Immature natural killer cell (primary cell): ENCODE measurements at regions not wholly inside any gene's neighbourhood (a gene's known extent, or its start where the extent isn't known, plus 50 kb on each side); places are given as distances from the start of the nearest gene placed in this dataset.
A peak's percentile ranks its signal among the peaks of the same experiment; 100 is the strongest.

Experiments
- DNase-seq, 3 donors: peaks; one replicate each; pipeline ENCODE4 v3.0.0; 2022; ENCODE audit warnings: mixed read lengths in 1 of 3
- H3K27ac Mint-ChIP-seq, 6 donors: one replicate each; pipeline ENCODE4 v1.8.0; 2020; ENCODE audit warnings: mixed read lengths in 6 of 6, mild to moderate bottlenecking in 5 of 6, inconsistent platforms in 4 of 6, moderate library complexity in 3 of 6
- H3K27me3 Mint-ChIP-seq, 3 donors: one replicate each; pipeline ENCODE4 v1.8.0; 2020 to 2021; ENCODE audit warnings: low read depth in 3 of 3, mild to moderate bottlenecking in 3 of 3, mixed read lengths in 3 of 3, moderate library complexity in 3 of 3, inconsistent platforms in 1 of 3
- H3K36me3 Mint-ChIP-seq, 3 donors: one replicate each; pipeline ENCODE4 v1.8.0; 2020; ENCODE audit warnings: mixed read lengths in 3 of 3, inconsistent platforms in 2 of 3, mild to moderate bottlenecking in 2 of 3
- H3K4me1 Mint-ChIP-seq, 2 donors: one replicate each; pipeline ENCODE4 v1.8.0; 2020; ENCODE audit warnings: inconsistent platforms in 2 of 2, mild to moderate bottlenecking in 2 of 2, mixed read lengths in 2 of 2, moderate library complexity in 1 of 2
- H3K4me3 Mint-ChIP-seq, 5 donors: one replicate each; pipeline ENCODE4 v1.8.0; 2020; ENCODE audit warnings: mild to moderate bottlenecking in 5 of 5, mixed read lengths in 5 of 5, inconsistent platforms in 3 of 5, moderate library complexity in 3 of 5
- H3K9me3 Mint-ChIP-seq, 6 donors: one replicate each; pipeline ENCODE4 v1.8.0; 2020; ENCODE audit warnings: mild to moderate bottlenecking in 6 of 6, mixed read lengths in 6 of 6, inconsistent platforms in 4 of 6, moderate library complexity in 3 of 6

- H3K27ac Mint-ChIP-seq: peak overlapping the region in 2 of 6 donors; percentile 14 to 55
- H3K9me3 Mint-ChIP-seq: no peaks in the 10 kb centered on the region
These were observed 103.4 kb upstream of the NEDD9 start for GRCh38 chr6:11335826-11336225.

GRCh38 chr6:11333132-11333849 is 100.8 kb upstream of the NEDD9 start:
- no peak overlapping the region for H3K4me3 Mint-ChIP-seq
- DNase-seq: no peak
- peak overlapping the region in 5 of 6 donors; percentile 9 to 72 (median 54) for H3K27ac Mint-ChIP-seq
- peaks cover 0 to 2% (median 2%) of the 10 kb centered on the region in 3 donors for H3K27me3 Mint-ChIP-seq
- H3K4me1 Mint-ChIP-seq: peaks cover 69 to 82% of the 10 kb centered on the region in 2 donors
- peaks cover 7 to 12% (median 8%) of the 10 kb centered on the region in 3 donors for H3K36me3 Mint-ChIP-seq
- H3K9me3 Mint-ChIP-seq: no peaks in the 10 kb centered on the region

More at GRCh38 chr6:11335826-11336225, 103.4 kb upstream of the NEDD9 start:
- H3K27me3 Mint-ChIP-seq: peaks cover 0 to 2% (median 2%) of the 10 kb centered on the region in 3 donors
- DNase-seq: no peak
- no peak overlapping the region for H3K4me3 Mint-ChIP-seq
- peaks cover 50 to 79% of the 10 kb centered on the region in 2 donors for H3K4me1 Mint-ChIP-seq
- peaks cover 11 to 17% (median 16%) of the 10 kb centered on the region in 3 donors for H3K36me3 Mint-ChIP-seq

DNA sequence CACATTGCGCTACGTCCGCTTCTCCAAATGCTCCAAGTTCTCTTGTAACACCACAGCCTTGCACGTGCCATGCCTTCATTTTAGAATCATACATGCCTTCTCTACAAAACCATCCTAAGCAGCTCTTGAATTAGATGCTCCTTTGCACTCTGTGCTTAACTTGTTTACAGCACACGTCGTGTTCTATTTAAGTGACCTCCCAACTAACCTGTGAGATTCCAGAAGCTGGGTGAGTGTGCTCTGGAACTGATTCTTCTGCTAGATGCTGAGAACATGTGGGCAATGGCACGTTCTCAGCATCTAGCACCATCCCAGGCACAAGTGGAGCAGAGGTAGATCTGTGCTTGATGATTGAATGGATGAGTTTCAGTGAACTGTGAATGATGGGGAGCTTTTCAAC is 100.0 kb upstream of the NEDD9 start:
- peaks cover 0 to 2% (median 2%) of the 10 kb centered on the region in 3 donors for H3K27me3 Mint-ChIP-seq
- H3K27ac Mint-ChIP-seq: peak overlapping the region in 3 of 6 donors; percentile 9 to 72 (median 19)
- peaks cover 11 to 19% (median 11%) of the 10 kb centered on the region in 3 donors for H3K36me3 Mint-ChIP-seq
- H3K9me3 Mint-ChIP-seq: no peaks in the 10 kb centered on the region
- H3K4me1 Mint-ChIP-seq: peaks cover 69 to 78% of the 10 kb centered on the region in 2 donors
- no peak for DNase-seq
- no peak overlapping the region for H3K4me3 Mint-ChIP-seq

DNA sequence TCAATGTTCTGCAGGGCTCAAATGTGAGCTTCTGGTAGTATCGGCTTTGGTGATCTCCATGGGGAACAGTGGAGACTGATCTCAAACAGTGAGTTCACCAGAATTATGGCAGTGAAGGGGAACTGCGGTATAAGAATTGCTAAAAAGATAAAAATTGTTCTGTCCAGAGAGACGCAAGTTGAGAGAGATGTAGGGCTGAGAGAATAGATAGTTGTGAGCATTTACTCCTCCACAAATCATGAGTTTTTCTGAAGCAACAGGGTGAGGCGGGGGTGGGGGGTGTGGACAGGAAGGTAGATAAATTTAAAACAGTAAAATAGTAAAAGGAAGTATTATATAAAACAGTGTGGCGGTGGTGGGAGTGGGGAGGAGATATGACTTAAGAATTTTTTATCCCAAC is 98.6 kb upstream of the NEDD9 start:
- no peak for DNase-seq
- Mint-ChIP-seq H3K4me3 (peak overlapping the region in 4 of 5 donors; percentile 7 to 36 (median 20)), H3K9me3 (no peaks in the 10 kb centered on the region), H3K27ac (peak overlapping the region; percentile 3 to 87 (median 70)), H3K36me3 (peaks cover 11 to 26% (median 20%) of the 10 kb centered on the region in 3 donors), H3K4me1 (peaks cover 75 to 86% of the 10 kb centered on the region in 2 donors), H3K27me3 (peaks cover 0 to 2% (median 2%) of the 10 kb centered on the region in 3 donors)

- Mint-ChIP-seq H3K4me1 (peaks cover 68 to 85% of the 10 kb centered on the region in 2 donors), H3K4me3 (peak overlapping the region in 4 of 5 donors; percentile 7 to 38 (median 16)), H3K9me3 (no peaks in the 10 kb centered on the region), H3K27me3 (peaks cover 0 to 2% (median 2%) of the 10 kb centered on the region in 3 donors), H3K36me3 (peaks cover 8 to 22% (median 20%) of the 10 kb centered on the region in 3 donors), H3K27ac (peak overlapping the region; percentile 42 to 72 (median 59))
- no peak for DNase-seq
These were observed 97.9 kb upstream of the NEDD9 start for GRCh38 chr6:11330413-11330760.

DNA sequence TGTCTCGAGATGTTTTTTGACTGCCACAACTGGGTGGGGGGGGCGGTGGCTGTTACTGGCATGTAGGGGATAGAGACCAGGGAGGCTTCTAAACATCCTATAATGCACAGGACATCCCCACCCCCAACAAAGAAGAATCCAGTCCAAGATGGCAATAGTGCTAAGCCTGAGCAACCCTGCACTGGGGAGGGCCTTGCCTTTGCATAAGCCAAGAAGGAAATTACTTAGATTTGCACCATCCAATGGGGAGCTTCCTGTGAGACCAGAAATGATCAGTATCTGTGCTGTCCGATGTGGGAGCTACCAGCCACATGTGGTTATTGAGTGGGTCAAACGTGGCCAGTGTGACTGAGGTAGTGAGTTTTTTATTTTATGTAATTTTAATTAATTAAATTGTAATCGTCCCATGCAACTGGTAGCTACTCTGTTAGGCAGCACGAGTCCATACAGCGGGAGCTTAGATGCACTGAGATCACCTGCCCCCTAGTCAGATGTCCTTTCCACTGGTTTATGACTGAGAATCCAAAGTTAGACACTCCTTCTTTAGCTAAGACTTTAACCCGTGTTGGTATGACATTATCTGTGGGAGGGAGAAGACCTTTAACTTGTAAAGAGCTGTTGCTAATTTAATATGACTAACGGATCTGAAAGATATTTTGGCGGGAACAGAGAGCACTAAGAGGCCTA is 97.4 kb upstream of the NEDD9 start:
- Mint-ChIP-seq H3K4me1 (peaks cover 72 to 87% of the 10 kb centered on the region in 2 donors), H3K4me3 (peak overlapping the region in 4 of 5 donors; percentile 7 to 38 (median 16)), H3K36me3 (peaks cover 8 to 22% (median 20%) of the 10 kb centered on the region in 3 donors), H3K9me3 (no peaks in the 10 kb centered on the region), H3K27ac (peak overlapping the region; percentile 28 to 72 (median 59)), H3K27me3 (peaks cover 0 to 2% (median 2%) of the 10 kb centered on the region in 3 donors)
- DNase-seq: no peak

DNA sequence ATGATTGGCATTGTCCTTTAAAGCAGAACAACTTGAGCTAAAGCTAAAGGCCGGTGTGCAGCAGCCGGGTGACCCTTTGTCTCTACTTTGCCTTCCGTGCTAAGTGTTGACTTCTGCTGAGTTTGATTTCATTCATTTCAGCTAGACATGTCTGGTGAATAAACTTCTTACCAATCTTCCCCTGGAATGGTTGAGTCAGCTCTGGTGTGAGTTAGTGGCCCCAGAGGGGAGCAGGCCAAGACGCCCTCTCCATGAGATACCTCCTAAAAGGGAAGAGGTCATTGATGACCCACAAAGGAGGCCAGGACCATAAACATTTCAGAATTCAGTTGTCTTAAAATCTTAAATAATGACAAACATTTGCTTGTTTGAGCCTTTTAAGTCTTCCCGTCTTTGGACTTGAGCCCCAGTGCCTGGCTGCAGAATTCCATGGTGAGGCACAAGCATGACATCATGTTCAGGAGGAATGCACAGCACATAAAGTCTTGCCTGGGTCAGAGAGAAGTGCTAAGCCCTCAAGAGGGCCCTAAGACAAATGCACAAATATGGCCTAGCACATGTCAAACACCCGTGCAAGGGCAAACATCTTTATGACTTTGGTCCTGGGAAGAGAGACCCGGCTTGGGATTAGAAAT is 96.3 kb upstream of the NEDD9 start:
- peak overlapping the region in 3 of 6 donors; percentile 21 to 26 (median 22) for H3K27ac Mint-ChIP-seq
- no peak overlapping the region for H3K4me3 Mint-ChIP-seq
- H3K9me3 Mint-ChIP-seq: no peaks in the 10 kb centered on the region
- peaks cover 75 to 88% of the 10 kb centered on the region in 2 donors for H3K4me1 Mint-ChIP-seq
- H3K27me3 Mint-ChIP-seq: peaks cover 0 to 2% (median 2%) of the 10 kb centered on the region in 3 donors
- peaks cover 12 to 27% (median 20%) of the 10 kb centered on the region in 3 donors for H3K36me3 Mint-ChIP-seq
- DNase-seq: no peak

- H3K4me1 Mint-ChIP-seq: peaks cover 78 to 90% of the 10 kb centered on the region in 2 donors
- H3K4me3 Mint-ChIP-seq: no peak overlapping the region
- peak overlapping the region in 2 of 6 donors; percentile 19 to 51 for H3K27ac Mint-ChIP-seq
These were observed 95.5 kb upstream of the NEDD9 start for GRCh38 chr6:11327961-11328360.

GRCh38 chr6:11326116-11326515 is 93.6 kb upstream of the NEDD9 start:
- no peaks in the 10 kb centered on the region for H3K27me3 Mint-ChIP-seq
- peak overlapping the region in 1 of 6 donors; percentile 21 for H3K27ac Mint-ChIP-seq
- H3K9me3 Mint-ChIP-seq: no peaks in the 10 kb centered on the region
- H3K36me3 Mint-ChIP-seq: peaks cover 8 to 27% (median 16%) of the 10 kb centered on the region in 3 donors
- DNase-seq: no peak
- peaks cover 73 to 90% of the 10 kb centered on the region in 2 donors for H3K4me1 Mint-ChIP-seq
- no peak overlapping the region for H3K4me3 Mint-ChIP-seq

More at GRCh38 chr6:11327961-11328360, 95.5 kb upstream of the NEDD9 start:
- H3K36me3 Mint-ChIP-seq: peaks cover 12 to 27% (median 20%) of the 10 kb centered on the region in 3 donors
- peaks cover 0 to 2% (median 0%) of the 10 kb centered on the region in 3 donors for H3K27me3 Mint-ChIP-seq
- H3K9me3 Mint-ChIP-seq: no peaks in the 10 kb centered on the region
- DNase-seq: no peak

DNA sequence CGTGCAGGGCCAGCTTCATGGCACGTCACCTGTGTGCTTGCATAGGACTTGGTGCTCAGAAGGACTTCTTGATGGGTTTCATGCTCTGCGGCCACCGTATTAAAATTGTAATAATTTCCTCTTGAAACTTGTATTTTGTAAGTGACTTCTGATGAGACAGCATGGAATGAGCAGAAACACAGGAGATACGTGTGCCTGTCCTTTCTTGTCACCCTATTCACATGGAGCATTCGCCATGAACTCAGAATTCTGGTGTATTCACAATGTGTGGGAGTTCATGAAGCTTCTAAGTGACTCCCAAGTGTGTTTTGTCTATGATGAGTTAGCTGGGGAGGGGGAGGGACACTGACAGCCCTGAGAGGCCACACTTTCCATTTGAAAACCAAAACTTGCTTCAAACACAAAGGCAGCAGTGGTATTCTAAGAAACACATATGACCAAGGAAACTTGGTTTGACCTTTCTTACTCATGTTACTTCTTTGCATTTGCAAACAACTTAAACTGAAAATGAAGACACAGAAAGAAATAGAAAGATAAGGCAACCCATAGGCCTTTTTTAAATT is 92.1 kb upstream of the NEDD9 start:
- Mint-ChIP-seq H3K36me3 (peaks cover 12 to 35% (median 16%) of the 10 kb centered on the region in 3 donors), H3K27ac (peak overlapping the region; percentile 61 to 86 (median 74)), H3K4me3 (peak overlapping the region; percentile 33 to 69 (median 49)), H3K4me1 (peaks cover 66 to 88% of the 10 kb centered on the region in 2 donors), H3K27me3 (no peaks in the 10 kb centered on the region), H3K9me3 (no peaks in the 10 kb centered on the region)
- peak in 1 of 3 donors; percentile 19 for DNase-seq

DNA sequence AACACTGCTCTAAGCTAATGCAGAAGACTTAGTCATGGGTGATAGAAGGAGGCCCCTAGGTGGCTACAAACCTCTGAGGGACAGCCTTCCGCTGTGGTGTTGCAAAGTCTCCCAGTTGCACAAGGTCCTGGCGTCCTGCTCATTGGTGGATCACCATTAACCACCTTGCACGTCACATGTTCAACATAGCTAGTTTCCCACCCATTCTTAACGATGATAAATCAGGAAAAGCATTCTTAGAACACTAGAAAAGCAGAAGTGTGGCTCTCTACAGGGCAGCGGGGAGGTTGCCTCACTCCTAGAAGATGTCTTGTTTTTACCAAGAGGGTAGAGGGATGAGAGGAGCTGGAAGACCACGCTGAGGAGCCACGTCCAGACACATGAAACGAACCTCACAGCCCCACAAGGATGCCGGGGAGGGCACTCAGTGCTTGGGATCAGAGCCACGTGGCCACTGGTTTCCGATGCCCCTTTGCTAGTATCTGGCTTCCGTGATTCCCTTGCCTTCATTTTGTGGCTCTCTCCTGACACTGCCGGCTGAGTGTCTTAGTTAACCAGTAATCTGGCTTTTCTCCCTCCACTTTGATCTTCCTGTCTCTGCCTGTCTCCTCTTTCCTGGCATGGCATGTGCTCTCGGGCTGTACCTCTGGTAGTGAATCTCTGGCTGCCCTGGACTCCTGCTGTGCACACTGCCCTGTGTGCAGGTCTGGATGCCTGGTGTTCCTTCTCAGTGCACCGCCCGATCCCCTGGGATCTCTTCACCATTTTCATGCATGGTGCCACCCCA is 91.4 kb upstream of the NEDD9 start:
- Mint-ChIP-seq H3K27me3 (no peaks in the 10 kb centered on the region), H3K9me3 (no peaks in the 10 kb centered on the region), H3K4me1 (peaks cover 66 to 88% of the 10 kb centered on the region in 2 donors), H3K4me3 (peak overlapping the region in 2 of 5 donors; percentile 7 to 18), H3K27ac (peak overlapping the region; percentile 42 to 80 (median 70)), H3K36me3 (peaks cover 16 to 38% (median 16%) of the 10 kb centered on the region in 3 donors)
- DNase-seq: no peak

DNA sequence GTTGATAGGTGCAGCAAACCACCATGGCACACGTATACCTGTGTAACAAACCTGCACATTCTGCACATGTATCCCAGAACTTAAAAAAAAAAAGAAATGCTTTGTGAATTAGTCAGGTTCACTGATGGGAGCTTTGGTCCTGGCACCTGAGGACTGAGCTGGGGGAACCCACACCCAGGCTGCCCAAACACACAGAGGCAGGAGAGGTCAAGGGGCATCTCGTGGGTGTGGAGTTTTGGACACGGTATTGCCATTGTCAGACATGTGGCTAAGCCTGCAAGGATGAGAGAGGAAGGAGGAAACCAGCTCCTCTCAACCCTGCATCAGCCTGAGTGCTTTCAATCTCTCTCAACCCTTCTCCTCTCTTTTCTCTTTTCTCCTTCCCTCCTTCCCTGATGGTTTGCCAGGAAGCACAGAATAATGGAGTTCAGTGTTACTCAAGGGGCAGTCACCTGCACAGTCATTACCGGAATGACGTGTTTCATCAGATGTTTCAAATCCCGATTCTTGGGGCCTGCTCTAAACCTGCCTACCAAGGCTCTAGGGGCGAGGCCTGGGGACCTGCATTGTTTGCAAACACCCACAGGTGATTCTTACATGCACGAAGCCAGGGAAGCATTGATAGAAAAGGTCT is 89.9 kb upstream of the NEDD9 start:
- H3K36me3 Mint-ChIP-seq: peaks cover 15 to 35% (median 18%) of the 10 kb centered on the region in 3 donors
- peaks cover 0 to 1% (median 0%) of the 10 kb centered on the region in 3 donors for H3K27me3 Mint-ChIP-seq
- H3K4me1 Mint-ChIP-seq: peaks cover 74 to 95% of the 10 kb centered on the region in 2 donors
- H3K27ac Mint-ChIP-seq: peak overlapping the region in 5 of 6 donors; percentile 19 to 73 (median 55)
- no peaks in the 10 kb centered on the region for H3K9me3 Mint-ChIP-seq
- no peak overlapping the region for H3K4me3 Mint-ChIP-seq
- DNase-seq: no peak
